HUES48 (cell line): ENCODE measurements at regions not wholly inside any gene's neighbourhood (a gene's known extent, or its start where the extent isn't known, plus 50 kb on each side); places are given as distances from the start of the nearest gene placed in this dataset.
"Not testable (repeated sequence)": the region's sequence is repeated elsewhere in the genome, so short reads cannot be mapped to it uniquely, and the experiment has no call there.

Experiments
- H3K27ac ChIP-seq: one replicate; pipeline ENCODE4 v1.7.0; 2013; ENCODE audit warnings: low read depth, low read length, inconsistent platforms
- H3K27me3 ChIP-seq: 2 replicates; pipeline ENCODE4 v1.6.1; 2013; ENCODE audit warnings: mild to moderate bottlenecking, low read length; ENCODE audit not compliant: control insufficient read depth, insufficient read depth
- H3K36me3 ChIP-seq: 2 replicates; pipeline ENCODE4 v1.6.1; 2013; ENCODE audit warnings: low read length; ENCODE audit not compliant: control insufficient read depth, insufficient read depth
- H3K4me1 ChIP-seq: 2 replicates; pipeline ENCODE4 v1.6.1; 2013; ENCODE audit warnings: mild to moderate bottlenecking, low read length; ENCODE audit not compliant: control insufficient read depth, insufficient read depth
- H3K4me3 ChIP-seq: 2 replicates; pipeline ENCODE4 v1.5.1; 2013; ENCODE audit warnings: mild to moderate bottlenecking, low read depth, low read length
- H3K9ac ChIP-seq: 2 replicates; pipeline ENCODE4 v1.6.1; 2013; ENCODE audit warnings: mild to moderate bottlenecking, low read depth, low read length, moderate library complexity
- H3K9me3 ChIP-seq: 2 replicates; pipeline ENCODE4 v1.6.1; 2013; ENCODE audit warnings: low read length; ENCODE audit not compliant: control insufficient read depth, insufficient read depth

DNA sequence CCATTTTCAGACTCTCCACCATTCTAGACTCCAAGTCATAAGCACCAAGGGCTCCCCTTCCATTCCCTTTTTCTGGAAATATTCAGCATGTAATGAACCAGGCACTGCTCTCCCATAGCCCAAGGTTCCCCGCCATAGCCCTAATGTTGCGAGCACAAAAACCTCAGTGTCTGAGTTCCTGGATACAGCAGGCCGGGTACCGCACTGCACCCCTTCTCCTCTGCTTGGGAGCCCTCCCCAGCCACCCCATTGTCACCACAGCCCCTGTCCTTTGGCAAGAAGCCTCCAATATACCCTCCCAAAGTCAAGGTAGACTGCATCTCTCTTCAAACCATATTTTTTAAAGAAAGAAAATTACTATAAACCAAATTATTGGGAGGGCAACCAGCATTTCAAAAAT, 1341.1 kb downstream of the BRD1 start:
- peaks cover 26% of the 10 kb centered on the region for H3K27me3 ChIP-seq

DNA sequence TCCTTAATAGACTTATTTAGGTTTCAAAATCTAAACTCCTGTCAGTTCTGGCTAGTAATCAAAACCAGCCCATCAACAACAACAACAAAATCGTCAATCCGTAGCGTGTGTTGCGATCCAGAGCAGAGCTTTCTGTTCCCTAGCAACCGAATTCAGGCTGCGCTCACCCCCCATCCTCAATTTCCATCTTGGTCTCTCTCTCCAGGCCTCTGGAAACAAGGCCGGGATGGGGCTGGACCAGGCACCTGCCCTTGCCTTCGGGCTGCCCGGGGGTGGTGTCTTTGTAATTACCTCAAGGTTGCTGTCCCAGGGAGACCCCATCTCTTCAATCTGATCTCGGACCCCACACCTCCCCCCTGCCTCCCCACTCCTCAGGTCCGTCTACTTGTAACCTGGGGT, 1341.5 kb downstream of the BRD1 start:
- H3K4me3 ChIP-seq, result no peak overlapping the region
- no peak overlapping the region for H3K27ac ChIP-seq
- H3K36me3 ChIP-seq, result no peaks in the 10 kb centered on the region
- no peak overlapping the region for H3K9ac ChIP-seq
- no peaks in the 10 kb centered on the region for H3K9me3 ChIP-seq
- H3K4me1 ChIP-seq, result peaks cover 19% of the 10 kb centered on the region; the same call in 1 of the 2 replicates
- peaks cover 22% of the 10 kb centered on the region for H3K27me3 ChIP-seq

More for the DNA sequence above, 1341.1 kb downstream of the BRD1 start:
- Histone ChIP-seq H3K9me3 (no peaks in the 10 kb centered on the region), H3K4me1 (peaks cover 23% of the 10 kb centered on the region), H3K27ac (no peak overlapping the region), H3K9ac (no peak overlapping the region), H3K4me3 (no peak overlapping the region), H3K36me3 (no peaks in the 10 kb centered on the region)

DNA sequence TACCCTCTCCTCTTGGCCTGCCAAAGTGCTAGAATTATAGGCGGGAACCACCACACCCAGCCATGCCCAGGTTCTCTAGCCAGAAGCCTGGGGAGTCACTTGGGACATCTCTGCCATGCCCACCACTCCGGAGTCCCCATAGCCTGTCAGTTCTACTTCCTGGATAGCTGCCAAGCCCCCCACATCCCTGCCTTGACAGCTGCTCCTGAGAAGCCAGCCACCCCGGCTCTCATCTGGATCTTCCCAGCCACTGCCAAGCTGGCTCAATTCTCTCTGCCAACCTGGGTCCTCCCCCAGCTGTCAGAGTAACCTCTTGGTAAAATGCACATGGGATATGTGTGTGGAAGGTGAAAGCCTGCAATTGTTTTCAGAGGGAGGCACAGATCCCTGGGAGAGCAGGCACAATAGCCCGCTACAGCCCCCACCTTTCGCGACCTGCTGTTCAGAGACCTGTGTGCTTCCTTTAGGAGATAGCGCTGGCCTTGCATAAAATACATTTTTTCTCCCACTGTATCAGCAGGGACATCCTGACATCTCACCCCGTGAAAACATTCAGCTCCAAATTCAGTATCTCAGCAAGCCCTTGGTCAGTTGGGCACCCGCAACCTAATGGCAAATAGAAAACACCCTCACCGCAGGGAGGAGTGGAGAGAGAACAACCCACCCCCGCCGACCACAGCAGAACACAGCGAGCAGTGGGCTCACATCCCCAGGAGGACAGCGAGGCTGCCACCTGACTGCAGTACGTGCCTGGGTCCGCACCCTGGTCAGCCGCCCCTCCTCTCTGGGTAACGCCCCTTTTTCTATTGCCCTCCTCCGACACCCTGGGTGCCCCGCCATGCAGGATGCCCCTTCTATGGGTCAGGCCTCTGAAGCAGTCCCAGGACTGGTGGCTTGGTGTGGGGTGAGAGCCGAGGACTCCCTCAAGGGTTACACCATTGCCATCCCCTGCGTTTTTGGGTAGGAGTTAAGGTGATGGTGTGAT, 1342.2 kb downstream of the BRD1 start:
- Histone ChIP-seq H3K4me3 (no peak overlapping the region), H3K27me3 (peaks cover 15% of the 10 kb centered on the region), H3K27ac (no peak overlapping the region)

DNA sequence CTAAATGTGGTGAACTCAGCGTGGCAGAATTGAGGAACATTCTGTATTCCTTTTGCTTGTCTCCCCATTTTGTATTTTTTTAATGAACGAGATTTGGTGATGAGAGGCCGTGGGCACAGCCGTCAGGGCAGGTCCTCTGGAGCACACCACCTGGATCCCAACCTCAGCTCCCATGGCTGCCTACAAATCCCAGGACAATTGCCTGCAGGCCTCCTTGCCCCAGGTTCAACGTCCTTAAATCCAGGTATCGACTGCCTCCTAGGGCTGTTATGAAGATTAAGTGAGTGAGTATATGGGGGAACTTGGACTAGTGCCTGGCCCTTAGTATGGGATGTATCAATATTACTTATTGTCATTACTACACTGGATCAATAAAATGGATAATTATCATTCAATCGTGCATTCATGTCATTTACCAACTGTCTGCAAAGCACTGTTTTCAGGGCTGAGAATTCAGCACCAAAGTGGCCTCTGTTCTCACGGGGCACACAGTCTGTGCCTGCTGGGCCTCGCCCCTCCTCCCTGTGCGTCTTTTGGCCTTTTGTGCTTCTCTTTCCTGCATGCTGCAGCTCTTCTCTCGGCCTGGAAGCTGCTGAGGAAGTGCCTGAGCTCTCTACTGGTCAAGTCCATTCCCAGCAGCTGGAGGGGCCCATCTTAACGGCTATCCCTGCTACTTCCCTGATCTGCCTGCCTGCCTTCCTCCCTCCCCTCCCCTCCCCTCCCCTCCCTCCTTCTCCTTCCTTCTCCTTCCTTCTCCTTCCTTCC, 1343.7 kb downstream of the BRD1 start:
- Histone ChIP-seq H3K4me1 (peaks cover 14% of the 10 kb centered on the region; the same call in 1 of the 2 replicates), H3K4me3 (no peak overlapping the region)

More for the DNA sequence above, 1342.2 kb downstream of the BRD1 start:
- Histone ChIP-seq H3K4me1 (peaks cover 14% of the 10 kb centered on the region; the same call in 1 of the 2 replicates), H3K36me3 (no peaks in the 10 kb centered on the region), H3K9me3 (no peaks in the 10 kb centered on the region), H3K9ac (no peak overlapping the region)

DNA sequence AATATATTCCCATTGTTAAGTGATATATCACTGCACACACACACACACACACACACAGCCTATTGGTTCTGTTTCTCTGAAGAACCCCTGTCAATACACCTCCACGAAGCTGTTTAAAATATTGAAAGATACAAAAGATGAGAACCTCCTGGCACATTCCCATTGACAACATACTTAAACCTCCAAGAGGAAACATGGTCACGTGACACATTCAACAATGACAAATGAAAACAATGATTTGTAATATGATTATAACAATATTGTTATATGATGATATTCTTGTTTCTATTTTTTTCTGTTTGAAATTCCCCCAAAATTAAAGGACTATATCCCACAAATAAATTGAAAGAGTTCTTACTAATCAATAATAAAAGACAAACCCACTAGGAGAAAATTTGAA, 1344.9 kb downstream of the BRD1 start:
- Histone ChIP-seq H3K4me3 (no peak overlapping the region), H3K27ac (no peak overlapping the region), H3K9ac (no peak overlapping the region), H3K36me3 (no peaks in the 10 kb centered on the region), H3K27me3 (no peaks in the 10 kb centered on the region; the same call in 1 of the 2 replicates), H3K4me1 (peaks cover 12% of the 10 kb centered on the region; the same call in 1 of the 2 replicates), H3K9me3 (no peaks in the 10 kb centered on the region)

More for the DNA sequence above, 1343.7 kb downstream of the BRD1 start:
- Histone ChIP-seq H3K27ac (no peak overlapping the region), H3K9me3 (no peaks in the 10 kb centered on the region), H3K9ac (no peak overlapping the region), H3K36me3 (no peaks in the 10 kb centered on the region), H3K27me3 (peaks cover 10% of the 10 kb centered on the region)

DNA sequence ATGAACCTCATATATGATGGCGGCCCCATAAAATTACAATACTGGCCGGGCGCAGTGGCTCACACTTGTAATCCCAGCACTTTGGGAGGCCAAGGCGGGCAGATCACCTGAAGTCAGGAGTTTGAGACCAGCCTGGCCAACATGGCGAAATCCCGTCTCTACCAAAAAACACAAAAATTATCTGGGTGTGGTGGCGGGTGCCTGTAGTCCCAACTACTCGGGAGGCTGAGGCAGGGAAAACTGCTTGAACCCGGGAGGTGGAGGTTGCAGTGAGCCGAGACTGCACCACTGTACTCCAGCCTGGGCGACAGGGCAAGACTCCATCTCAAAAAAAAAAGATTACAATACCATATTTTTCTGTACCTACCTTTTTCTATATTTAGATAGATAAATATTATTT, 1345.5 kb downstream of the BRD1 start:
- not testable (repeated sequence) for H3K9me3 ChIP-seq, H3K27ac ChIP-seq, H3K36me3 ChIP-seq, H3K4me3 ChIP-seq, H3K9ac ChIP-seq, H3K27me3 ChIP-seq
- H3K4me1 ChIP-seq, result peaks cover 12% of the 10 kb centered on the region; the same call in 1 of the 2 replicates

DNA sequence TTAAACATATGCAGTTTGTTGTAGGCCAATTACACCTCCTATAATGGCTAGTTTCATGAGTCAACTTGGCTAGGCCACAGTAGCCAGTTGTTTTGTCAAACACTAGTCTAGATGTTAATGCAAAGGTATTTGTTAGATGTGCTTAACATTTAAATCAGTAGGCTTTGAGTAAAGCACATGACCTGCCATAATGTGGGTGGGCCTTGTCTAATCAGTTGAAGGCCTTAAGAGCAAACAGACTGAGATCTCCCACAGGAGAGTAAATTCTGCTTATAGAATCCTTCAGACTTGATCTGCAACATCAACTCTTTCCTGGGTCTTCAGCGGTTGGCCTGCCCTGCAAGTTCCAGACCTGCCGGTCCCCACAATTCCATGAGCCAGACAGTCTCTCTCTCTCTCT, 1345.9 kb downstream of the BRD1 start:
- no peaks in the 10 kb centered on the region for H3K36me3 ChIP-seq
- no peak overlapping the region for H3K27ac ChIP-seq
- H3K4me3 ChIP-seq, result no peak overlapping the region
- peaks cover 12% of the 10 kb centered on the region; the same call in 1 of the 2 replicates for H3K4me1 ChIP-seq
- no peaks in the 10 kb centered on the region for H3K27me3 ChIP-seq
- no peaks in the 10 kb centered on the region for H3K9me3 ChIP-seq
- H3K9ac ChIP-seq, result no peak overlapping the region

DNA sequence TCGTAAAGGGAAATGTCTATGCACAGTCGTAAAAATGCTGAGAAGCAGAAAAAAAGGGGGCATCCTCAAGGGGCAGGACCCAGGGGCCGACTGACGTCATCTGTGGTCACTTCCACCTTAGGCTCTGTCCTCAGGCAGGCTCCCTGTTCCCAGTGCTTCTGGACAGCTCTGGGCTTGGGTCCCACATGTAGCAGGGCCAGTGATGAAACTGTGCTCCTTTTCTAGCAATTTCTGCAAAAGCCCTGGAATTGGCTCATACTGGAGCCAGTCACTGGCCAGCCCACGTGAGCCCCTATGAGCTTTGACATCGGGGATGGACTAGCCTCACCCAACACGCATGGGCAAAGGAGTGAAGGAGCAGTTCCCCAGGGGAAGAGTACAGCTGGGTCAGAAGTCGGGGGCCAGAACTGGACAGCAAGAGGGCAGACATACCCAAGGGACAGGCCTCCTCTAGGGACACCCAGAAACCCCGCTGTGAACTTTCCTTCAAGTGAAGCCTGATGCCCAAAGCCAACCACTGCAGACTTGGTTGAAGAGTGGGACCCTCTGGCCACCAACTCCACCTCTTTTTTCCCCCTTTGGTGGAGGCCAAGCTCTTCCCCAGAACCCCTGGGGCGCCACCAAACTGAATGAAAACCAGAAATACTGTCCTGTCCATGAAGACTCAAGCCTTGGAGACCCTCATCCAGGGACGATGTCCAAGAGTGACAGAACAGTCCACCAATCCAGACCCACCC, 1349.0 kb downstream of the BRD1 start:
- Histone ChIP-seq H3K4me3 (no peak overlapping the region), H3K27me3 (no peaks in the 10 kb centered on the region), H3K9me3 (no peaks in the 10 kb centered on the region), H3K9ac (no peak overlapping the region), H3K4me1 (0 out of 2 replicates have a peak, but pooled peaks cover under 1% of the 10 kb centered on the region), H3K36me3 (no peaks in the 10 kb centered on the region), H3K27ac (no peak overlapping the region)

DNA sequence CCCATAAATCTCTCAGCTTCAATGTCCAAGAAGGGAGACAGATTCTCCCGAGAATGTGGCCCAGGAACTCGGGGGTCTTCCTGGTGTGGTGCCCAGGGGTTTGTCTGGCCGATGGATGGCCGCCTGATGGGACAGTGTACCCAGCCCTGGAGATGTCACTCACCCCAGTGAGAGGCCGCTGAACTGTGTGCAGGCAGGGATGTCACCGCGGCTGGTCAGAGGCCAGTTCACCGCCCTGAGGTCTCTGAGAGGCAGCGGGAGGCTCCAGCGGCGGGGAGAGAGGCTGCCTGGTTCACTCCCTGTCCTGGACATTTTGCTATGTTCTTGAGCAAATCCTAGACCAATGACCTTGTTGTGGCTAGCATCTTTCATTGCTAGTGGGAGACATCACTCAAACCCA, 1349.5 kb downstream of the BRD1 start:
- Histone ChIP-seq H3K27me3 (no peaks in the 10 kb centered on the region), H3K9me3 (no peaks in the 10 kb centered on the region), H3K4me3 (no peak overlapping the region), H3K4me1 (no peaks in the 10 kb centered on the region), H3K9ac (no peak overlapping the region), H3K27ac (no peak overlapping the region), H3K36me3 (no peaks in the 10 kb centered on the region)

DNA sequence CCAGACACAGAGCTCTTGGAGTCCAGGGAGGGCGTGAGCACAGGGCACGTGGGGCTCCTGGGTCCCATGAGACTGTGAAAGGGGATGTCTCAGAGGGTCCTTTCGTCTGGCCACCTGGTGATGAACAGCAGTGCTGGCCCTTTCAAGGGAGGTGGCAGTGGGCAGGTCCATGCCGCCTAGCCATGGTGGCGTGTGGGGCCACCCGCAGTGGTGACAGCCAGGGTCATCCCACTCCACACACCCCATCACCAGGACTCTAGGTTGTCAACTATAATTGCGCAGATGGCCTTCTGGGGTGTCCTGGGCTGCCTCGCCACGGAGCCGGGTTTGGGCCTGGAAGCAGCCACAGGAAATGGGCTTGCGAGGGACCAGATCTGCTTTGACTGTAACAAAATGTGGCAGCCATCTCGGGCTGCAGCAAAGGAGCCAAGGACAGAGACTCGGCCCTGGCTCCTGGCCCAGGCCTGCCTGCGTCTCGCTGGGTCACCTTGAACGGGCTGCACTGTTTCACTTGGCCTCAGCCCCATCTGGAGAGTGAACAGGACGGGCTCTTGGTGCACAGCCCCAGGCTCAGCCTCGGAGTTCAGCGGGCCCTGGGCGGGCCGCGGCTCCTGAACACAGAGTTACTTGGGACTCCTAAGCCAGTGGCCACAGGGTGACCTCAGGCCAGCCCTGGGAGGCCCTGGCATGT, 1350.5 kb downstream of the BRD1 start:
- no peak overlapping the region for H3K4me3 ChIP-seq
- no peak overlapping the region for H3K27ac ChIP-seq
- no peaks in the 10 kb centered on the region for H3K9me3 ChIP-seq
- no peak overlapping the region for H3K9ac ChIP-seq
- no peaks in the 10 kb centered on the region for H3K27me3 ChIP-seq
- H3K4me1 ChIP-seq, result no peaks in the 10 kb centered on the region
- H3K36me3 ChIP-seq, result no peaks in the 10 kb centered on the region
